Skeletal muscle satellite cell (primary cell): ENCODE measurements at regions not wholly inside any gene's neighbourhood (a gene's known extent, or its start where the extent isn't known, plus 50 kb on each side); places are given as distances from the start of the nearest gene placed in this dataset.

Experiments used
- H3K27me3 ChIP-seq: 2 replicates; pipeline ENCODE4 v1.7.0; 2013; ENCODE audit warnings: low read length; ENCODE audit not compliant: control insufficient read depth, insufficient read depth
- H3K36me3 ChIP-seq: 2 replicates; pipeline ENCODE4 v1.7.0; 2013; ENCODE audit warnings: mild to moderate bottlenecking, control low read depth, low read length; ENCODE audit not compliant: insufficient read depth
- H3K4me1 ChIP-seq: 2 replicates; pipeline ENCODE4 v1.7.0; 2013; ENCODE audit warnings: low read length; ENCODE audit not compliant: control insufficient read depth, insufficient read depth
- H3K4me2 ChIP-seq: 2 replicates; pipeline ENCODE4 v1.7.0; 2013; ENCODE audit warnings: mild to moderate bottlenecking, low read length
- H3K4me3 ChIP-seq: 2 replicates; pipeline ENCODE4 v1.7.0; 2013; ENCODE audit warnings: low read length
- H3K9ac ChIP-seq: 2 replicates; pipeline ENCODE4 v1.7.0; 2013; ENCODE audit warnings: mild to moderate bottlenecking, low read depth, low read length, moderate library complexity
- H3K9me3 ChIP-seq: replicated peaks from 2 replicates; pipeline ENCODE4 v1.7.0; 2013; ENCODE audit warnings: mild to moderate bottlenecking, control low read depth, low read length

DNA sequence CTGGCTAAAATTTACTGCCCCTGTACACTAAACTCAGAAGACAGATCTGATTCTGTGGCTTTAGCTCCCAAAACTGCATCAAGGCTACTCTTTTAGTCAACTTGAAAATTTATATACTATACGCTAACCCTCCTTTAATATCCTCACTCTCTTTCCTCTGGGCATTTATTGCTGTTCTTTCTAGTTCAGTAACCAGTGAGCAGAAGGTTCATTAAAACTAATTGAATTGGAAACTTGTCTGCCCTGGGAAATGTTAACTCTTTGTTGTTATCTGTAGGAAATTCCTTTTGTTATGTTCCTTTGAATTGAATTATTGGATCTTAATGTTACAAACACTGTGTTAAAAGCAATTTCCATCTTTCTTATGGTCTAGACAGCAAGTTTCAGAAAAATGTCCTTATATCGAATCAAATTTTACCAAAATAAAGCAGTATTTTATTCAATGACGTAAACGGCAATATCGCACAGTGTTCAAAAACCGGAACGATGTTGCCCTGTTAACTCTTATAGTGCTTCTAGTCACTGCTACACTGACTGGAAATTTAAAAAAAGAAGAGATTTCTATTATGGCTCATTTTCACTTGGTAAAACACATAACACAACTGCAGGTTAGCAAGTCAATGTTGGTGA, 168.3 kb downstream of the NR4A2 start:
- Histone ChIP-seq H3K4me3 (no peak overlapping the region), H3K4me2 (no peak overlapping the region), H3K4me1 (no peaks in the 10 kb centered on the region), H3K27me3 (no peaks in the 10 kb centered on the region), H3K36me3 (no peaks in the 10 kb centered on the region), H3K9ac (no peak overlapping the region), H3K9me3 (no peaks in the 10 kb centered on the region)

DNA sequence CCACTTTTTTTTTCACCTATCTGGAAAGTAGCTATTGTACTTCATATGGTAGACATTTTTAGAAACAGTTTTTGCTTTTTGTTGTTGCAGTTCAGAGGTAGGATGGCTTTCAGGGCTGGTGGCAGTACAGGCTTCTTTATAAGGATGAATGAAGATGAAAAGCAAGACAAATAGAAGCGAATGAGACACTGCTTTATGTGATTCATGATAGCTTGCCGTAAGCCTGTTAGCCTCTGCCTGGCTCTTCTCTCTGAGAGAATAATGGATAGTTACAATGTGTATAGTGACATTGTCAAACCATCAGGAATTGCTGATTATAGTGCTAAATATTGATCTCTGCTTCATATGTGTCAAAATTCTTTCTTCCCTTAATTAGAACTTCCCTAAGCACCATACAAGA, 173.7 kb downstream of the NR4A2 start:
- no peaks in the 10 kb centered on the region for H3K9me3 ChIP-seq
- H3K36me3 ChIP-seq = no peaks in the 10 kb centered on the region
- H3K4me1 ChIP-seq = no peaks in the 10 kb centered on the region
- H3K27me3 ChIP-seq = no peaks in the 10 kb centered on the region
- no peak overlapping the region for H3K9ac ChIP-seq
- H3K4me2 ChIP-seq = no peak overlapping the region
- no peak overlapping the region for H3K4me3 ChIP-seq

DNA sequence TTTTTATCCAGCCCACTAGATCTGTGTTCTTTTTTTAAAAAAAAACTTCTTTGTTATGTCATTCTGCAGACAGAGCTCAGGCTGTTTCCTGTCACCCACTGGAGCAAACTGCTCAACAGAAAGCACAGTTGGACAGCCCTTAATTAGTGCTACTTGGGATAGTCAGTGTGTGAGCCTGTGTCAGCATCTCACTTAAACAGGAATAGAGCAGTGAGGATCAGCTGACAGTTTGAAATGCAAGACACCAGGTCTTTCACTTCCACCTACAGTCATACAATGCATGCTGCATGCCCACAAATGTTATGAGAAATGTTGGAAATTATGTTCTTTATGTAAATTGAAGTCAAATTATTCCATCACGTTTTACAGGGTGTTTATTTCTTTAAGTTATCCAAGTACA, 174.9 kb downstream of the NR4A2 start:
- H3K4me1 ChIP-seq = no peaks in the 10 kb centered on the region
- H3K36me3 ChIP-seq = no peaks in the 10 kb centered on the region
- H3K9me3 ChIP-seq = no peaks in the 10 kb centered on the region
- no peaks in the 10 kb centered on the region for H3K27me3 ChIP-seq
- H3K4me2 ChIP-seq = no peak overlapping the region
- no peak overlapping the region for H3K9ac ChIP-seq
- H3K4me3 ChIP-seq = no peak overlapping the region

DNA sequence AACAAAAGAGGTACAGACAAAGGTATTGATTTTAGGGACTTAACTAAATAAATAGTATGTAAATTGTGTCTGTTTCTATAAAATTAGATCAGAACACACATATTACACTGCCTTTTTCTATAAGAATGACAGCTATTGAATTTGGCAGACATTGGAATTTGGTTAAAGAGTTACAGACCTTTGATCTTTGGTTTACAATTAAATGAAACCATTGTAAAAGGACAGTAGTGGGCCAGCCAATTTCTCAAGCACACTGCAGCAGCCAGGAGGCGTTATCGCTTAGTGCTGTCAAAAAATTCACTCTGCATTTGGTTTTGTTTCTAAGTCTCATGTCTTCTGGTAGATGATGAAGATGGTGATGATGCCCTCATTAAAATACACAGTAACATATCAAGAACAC, 175.9 kb downstream of the NR4A2 start:
- H3K27me3 ChIP-seq = no peaks in the 10 kb centered on the region

DNA sequence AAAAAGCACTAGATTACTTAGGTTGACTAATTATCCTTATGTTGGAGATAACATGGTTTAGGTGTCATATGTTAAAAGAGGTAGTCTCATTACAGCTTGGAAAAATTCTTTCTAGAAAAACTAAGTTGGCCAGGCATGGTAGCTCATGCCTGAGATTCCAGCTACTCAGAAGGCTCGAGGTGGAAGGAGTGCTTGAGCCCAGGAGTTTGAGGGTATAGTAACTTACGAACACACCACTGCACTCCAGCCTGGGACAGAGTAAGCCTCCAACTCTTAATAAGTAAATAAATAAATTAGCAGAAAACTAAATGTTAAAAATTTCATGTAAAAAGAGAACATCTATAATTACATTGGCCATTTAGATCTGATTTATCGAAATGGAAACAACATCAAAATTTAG, 177.2 kb downstream of the NR4A2 start:
- H3K9me3 ChIP-seq = no peaks in the 10 kb centered on the region

More for the DNA sequence above, 175.9 kb downstream of the NR4A2 start:
- Histone ChIP-seq H3K9ac (no peak overlapping the region), H3K9me3 (no peaks in the 10 kb centered on the region), H3K4me1 (no peaks in the 10 kb centered on the region), H3K4me3 (no peak overlapping the region), H3K36me3 (no peaks in the 10 kb centered on the region), H3K4me2 (no peak overlapping the region)

DNA sequence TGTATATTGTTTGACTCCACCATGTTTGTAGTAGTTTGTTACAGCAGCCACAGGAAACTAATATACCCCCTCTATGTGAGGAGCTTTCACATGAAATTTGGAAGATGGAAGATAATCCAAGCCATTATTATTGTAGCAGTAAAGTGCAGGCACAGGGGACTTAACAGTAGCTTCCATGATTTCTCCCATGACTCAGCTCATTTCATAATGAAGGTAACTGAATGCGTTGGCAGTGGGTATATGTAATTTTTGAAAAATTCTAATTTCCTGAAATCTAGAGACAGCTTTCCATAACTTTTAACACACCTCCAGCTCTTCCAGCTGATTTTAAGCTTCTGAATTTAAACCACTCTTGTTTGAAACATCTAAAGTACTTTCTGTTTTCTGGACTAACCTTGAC, 181.2 kb downstream of the NR4A2 start:
- no peak overlapping the region for H3K4me3 ChIP-seq
- no peak overlapping the region for H3K9ac ChIP-seq
- no peaks in the 10 kb centered on the region for H3K9me3 ChIP-seq
- H3K4me2 ChIP-seq = no peak overlapping the region
- H3K27me3 ChIP-seq = no peaks in the 10 kb centered on the region
- no peaks in the 10 kb centered on the region for H3K4me1 ChIP-seq
- H3K36me3 ChIP-seq = no peaks in the 10 kb centered on the region

More for the DNA sequence above, 177.2 kb downstream of the NR4A2 start:
- no peaks in the 10 kb centered on the region for H3K36me3 ChIP-seq
- no peak overlapping the region for H3K9ac ChIP-seq
- no peak overlapping the region for H3K4me2 ChIP-seq
- H3K27me3 ChIP-seq = no peaks in the 10 kb centered on the region
- no peaks in the 10 kb centered on the region for H3K4me1 ChIP-seq
- H3K4me3 ChIP-seq = no peak overlapping the region

DNA sequence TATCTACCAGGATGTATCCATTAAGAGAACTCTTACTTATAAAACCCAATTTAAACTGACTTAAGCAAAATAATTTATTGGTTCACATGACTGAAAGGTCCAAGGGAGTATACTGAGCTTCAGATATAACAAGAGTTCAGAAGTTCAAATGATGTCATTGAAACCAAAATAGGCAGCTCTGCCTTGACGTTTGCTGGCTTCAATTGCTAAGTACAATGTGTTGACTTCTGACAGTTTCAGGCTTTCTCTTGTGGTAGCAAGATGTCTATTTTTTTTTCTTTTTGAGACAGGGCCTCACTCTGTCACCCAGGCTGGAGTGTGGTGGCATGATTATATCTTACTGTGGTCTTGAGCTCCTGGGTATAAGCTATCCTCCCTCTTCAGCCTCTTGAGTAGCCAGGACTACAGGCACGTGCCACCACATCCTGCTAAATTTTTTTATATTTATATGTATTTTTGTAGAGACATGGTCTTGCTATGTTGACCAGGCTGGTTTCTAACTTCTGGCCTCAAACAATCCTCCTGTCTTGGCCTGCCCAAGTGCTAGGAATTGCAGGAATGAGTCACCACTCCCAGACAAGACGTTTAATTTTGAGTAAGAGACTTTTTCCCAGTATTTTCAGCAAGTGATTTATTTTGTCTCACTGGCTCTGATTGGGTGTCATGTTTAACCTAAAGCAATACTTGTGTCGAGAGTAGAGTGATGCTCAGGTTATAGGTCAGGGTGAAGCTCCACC, 184.8 kb downstream of the NR4A2 start:
- no peaks in the 10 kb centered on the region for H3K4me1 ChIP-seq
- H3K4me2 ChIP-seq = no peak overlapping the region

DNA sequence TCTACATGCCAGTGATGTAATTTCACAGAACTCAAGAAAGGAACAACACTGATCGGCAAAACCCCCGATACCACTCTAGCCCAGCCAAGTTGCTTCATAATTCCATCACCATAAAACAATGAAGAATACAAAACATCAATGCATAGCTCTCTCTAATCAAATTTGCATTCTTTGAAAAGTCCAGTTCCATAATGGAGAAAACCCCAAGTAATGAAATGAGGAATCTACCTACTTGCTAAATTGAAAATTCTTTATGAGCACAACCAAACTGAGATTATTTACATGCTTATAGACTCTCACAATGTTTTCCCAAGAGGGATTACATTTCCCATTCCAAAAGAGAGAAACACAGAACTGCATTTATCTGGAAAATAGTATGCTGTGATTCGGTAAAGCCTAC, 186.5 kb downstream of the NR4A2 start:
- H3K4me1 ChIP-seq = no peaks in the 10 kb centered on the region
- no peaks in the 10 kb centered on the region for H3K27me3 ChIP-seq
- no peaks in the 10 kb centered on the region for H3K9me3 ChIP-seq
- no peaks in the 10 kb centered on the region for H3K36me3 ChIP-seq
- H3K9ac ChIP-seq = no peak overlapping the region
- no peak overlapping the region for H3K4me3 ChIP-seq
- H3K4me2 ChIP-seq = no peak overlapping the region

More for the DNA sequence above, 184.8 kb downstream of the NR4A2 start:
- Histone ChIP-seq H3K36me3 (no peaks in the 10 kb centered on the region), H3K4me3 (no peak overlapping the region), H3K9ac (no peak overlapping the region), H3K27me3 (no peaks in the 10 kb centered on the region), H3K9me3 (no peaks in the 10 kb centered on the region)

DNA sequence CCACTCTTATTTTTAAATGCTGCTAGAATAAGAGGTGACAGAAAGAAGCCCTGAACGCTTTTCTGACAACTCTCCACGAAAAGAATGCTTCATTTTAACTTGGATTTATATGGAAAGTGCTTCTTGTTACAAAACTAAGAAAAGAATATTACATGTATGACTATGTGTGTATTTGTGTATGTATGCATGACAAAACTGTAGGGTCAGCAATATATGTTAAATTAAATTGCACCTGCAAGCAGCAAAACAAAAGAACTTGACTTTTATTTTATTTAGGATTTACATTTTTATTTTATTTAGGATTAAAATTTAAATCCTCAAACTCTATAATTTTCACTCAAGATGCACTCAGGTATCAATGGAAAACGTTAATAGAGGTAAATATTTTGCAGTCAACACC, 187.1 kb downstream of the NR4A2 start:
- H3K36me3 ChIP-seq = no peaks in the 10 kb centered on the region
- H3K9me3 ChIP-seq = no peaks in the 10 kb centered on the region
- H3K9ac ChIP-seq = no peak overlapping the region
- H3K27me3 ChIP-seq = no peaks in the 10 kb centered on the region
- no peak overlapping the region for H3K4me2 ChIP-seq
- no peaks in the 10 kb centered on the region for H3K4me1 ChIP-seq
- H3K4me3 ChIP-seq = no peak overlapping the region

DNA sequence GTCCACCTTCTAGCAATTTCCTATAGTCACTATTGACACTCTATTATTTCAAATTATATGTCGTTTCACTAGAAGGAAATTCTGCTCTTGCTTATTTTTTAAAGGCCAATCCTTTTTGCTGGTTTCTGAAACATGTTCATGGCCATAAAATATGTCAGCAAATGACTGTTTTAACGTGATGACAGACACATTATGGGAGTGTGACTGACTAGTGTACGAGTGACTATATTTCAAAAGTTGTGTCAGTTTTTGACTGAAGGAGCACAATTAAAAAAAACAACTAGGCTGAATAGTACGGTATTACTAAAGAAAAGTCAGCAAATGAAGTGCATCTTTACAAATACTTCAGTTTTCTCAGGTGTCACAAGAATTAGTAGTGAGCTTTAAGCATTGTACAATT, 196.0 kb downstream of the NR4A2 start:
- Histone ChIP-seq H3K27me3 (no peaks in the 10 kb centered on the region), H3K4me3 (no peak overlapping the region), H3K9me3 (no peaks in the 10 kb centered on the region), H3K36me3 (no peaks in the 10 kb centered on the region), H3K9ac (no peak overlapping the region), H3K4me1 (no peaks in the 10 kb centered on the region), H3K4me2 (no peak overlapping the region)

DNA sequence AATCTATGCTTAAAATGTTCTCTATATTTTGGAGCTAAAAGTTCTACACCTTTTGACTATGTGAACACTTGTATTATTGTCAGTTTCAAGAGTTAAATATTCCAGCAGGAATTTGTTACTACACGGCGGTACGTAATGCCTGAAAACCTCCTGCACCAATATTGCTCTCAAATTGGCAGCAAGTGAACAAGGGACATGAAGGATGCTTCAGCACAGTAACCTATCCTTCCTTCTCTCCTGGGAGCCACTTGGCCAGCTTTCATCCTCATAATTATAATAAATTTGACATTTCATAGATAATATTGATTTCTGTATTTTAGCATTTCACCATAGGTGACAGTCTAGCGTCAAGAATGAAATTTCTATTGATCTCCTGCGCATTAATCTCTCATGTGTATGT, 197.6 kb downstream of the NR4A2 start:
- H3K9ac ChIP-seq = no peak overlapping the region
- no peaks in the 10 kb centered on the region for H3K9me3 ChIP-seq
- no peaks in the 10 kb centered on the region for H3K36me3 ChIP-seq
- H3K4me1 ChIP-seq = no peaks in the 10 kb centered on the region
- H3K27me3 ChIP-seq = no peaks in the 10 kb centered on the region
- H3K4me2 ChIP-seq = no peak overlapping the region
- no peak overlapping the region for H3K4me3 ChIP-seq

DNA sequence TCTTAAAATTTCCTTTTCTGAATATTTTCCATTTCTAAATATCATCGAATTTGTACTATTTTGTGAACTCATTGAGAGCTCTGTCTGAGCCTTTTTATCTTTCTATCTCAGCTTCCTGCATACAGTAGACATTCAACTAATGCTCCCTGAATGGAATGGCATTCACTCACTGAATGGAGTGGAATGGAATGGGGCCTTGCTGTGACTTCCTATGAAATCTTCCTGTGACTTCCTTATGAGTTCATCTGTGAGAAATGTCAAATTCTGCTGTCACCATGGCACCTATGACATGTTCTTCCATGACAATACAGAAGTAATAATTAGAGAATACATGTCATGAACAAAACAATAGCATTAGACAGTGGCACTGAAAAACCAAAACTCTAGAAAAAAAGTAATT, 199.6 kb downstream of the NR4A2 start:
- Histone ChIP-seq H3K4me1 (no peaks in the 10 kb centered on the region), H3K4me2 (no peak overlapping the region), H3K27me3 (no peaks in the 10 kb centered on the region), H3K9ac (no peak overlapping the region), H3K4me3 (no peak overlapping the region), H3K36me3 (no peaks in the 10 kb centered on the region), H3K9me3 (no peaks in the 10 kb centered on the region)
